SHP77 (cell line): ENCODE measurements at regions not wholly inside any gene's neighbourhood (a gene's known extent, or its start where the extent isn't known, plus 50 kb on each side); places are given as distances from the start of the nearest gene placed in this dataset.
A peak's percentile ranks its signal among the peaks of the same experiment; 100 is the strongest.
"Not testable (repeated sequence)": the region's sequence is repeated elsewhere in the genome, so short reads cannot be mapped to it uniquely, and the experiment has no call there.

Experiments used
- DNase-seq, 2 experiments: peaks; one replicate each; lab custom pipeline; 2025; lab: John Stamatoyannopoulos, UW

DNA sequence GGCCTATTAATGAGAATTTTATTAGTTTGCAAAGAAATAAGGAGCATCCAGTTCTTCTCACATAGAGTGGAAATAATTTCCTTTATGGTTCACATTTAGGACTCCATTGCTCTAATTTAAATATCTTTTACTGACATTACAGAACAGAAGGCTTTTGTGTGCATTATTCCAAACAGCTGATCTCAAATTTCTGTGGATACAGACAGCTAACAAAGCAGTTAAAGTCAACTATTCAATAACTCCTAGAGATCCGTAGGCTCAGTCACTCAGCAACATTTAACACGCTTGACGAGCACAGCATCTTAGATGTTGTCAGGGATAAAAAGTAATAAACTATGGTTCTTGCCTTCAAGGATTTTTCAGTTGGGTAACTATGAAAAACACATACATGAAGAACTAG is 305.8 kb upstream of the SYNCRIP start:
- DNase-seq: no peak

DNA sequence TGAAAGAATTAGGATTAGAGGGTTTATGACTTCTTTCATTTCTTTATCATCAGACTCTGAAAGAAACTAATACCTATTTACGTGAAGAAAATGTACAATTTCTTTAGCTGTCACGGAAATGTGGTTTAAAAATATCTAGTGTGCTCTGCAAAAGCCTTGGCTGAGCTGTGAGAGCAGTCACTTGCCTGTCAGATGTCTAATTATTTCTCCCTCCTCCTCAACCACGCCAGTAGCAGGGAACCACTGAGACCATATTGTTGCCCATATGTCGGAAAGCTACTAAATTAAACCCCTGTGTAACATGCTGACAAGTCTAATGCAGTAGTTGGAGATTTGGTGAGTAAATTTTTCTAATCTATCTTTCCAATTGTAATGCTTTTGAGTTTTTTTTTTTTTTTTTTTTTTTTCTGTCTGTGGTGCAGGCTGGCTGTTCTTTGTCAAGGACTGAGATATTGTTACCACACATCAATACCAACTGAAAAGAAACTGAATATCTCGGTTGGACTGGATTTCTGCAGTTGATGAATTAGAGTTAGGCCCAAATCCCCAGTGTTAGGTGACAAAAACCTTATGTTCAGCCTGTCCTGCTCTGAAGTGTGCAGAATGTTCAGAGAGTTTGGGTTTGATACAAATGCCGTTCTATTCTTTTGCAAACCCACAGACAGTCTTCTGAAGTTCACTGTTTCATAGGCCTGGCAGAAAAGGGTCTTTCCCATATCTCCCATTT is 302.9 kb upstream of the SYNCRIP start:
- no peak for DNase-seq

DNA sequence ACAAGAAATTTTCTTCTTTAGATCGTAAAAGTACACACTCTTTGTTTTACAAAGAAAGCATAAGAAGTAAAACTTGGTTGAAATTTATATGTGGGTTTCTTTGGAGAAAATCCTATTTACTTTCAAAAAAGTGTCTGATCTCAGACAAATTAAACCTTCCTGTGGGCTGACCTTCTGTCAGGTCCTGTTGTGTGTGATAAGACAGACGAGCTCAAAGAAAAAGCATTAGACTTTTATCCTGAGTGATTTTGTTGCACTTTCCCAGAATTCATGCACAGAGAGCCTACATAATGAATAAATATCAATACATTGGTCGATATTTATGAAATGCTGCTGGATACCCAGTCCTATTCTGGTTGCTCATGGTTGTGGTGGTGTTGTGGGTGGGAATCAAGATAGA is 302.1 kb upstream of the SYNCRIP start:
- no peak for DNase-seq

DNA sequence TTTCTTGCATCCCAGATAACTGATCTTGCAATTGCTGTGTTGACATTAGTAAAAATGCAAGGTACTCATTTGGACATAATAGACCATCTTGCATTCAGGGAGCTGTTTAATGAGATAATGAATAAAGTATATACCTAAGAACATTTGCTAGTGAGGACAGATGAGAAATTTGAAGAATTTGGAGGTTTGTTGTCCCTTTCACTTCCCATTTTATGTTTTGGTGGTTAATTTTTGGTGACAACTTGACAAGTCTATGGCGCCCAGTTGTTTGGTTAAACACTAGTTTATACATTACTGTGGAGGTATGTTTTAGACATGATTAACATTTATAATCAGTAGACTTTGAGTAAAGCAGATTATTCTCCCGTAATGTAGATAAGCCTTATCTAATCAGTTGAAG is 300.2 kb upstream of the SYNCRIP start:
- no peak for DNase-seq

DNA sequence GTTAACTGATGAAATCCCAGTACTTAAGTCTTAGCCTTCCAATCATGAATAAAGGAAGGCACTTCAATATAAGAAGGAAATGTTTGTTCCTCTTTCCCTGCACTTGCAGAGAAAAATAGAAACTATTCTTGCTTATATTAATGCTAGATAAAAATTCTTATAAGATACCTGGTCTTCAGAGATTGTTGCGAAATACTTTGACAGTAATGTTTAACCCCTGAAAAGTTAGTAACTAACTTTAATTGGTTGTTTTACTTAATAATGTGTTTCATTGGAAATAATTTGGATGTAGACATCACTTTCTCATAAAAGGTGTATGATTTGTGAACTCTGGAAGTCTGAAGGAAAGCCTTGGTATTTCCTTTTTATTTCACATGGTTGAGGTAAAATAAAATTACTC is 294.2 kb upstream of the SYNCRIP start:
- DNase-seq: no peak

DNA sequence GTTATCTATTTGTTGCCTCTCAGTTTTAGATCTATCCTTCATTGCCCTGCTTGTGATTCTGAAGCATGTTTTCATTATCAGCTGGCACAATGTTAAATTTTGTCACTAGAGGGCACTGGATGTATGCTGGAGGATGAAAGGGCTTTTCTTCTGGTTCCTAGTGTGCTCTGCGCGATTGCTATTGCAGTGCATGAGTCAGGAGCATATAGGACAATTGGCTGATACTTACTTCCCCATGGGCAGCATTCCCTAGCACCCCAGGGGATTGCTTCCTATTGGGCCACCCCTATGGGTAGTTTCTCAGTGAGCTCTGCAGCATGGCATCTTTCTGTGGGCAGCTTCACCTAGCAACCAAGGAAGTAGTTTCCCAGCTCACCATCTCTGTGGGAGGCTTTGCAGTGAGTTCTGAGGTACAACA is 280.3 kb upstream of the SYNCRIP start:
- DNase-seq: peak; percentile 44 to 47

DNA sequence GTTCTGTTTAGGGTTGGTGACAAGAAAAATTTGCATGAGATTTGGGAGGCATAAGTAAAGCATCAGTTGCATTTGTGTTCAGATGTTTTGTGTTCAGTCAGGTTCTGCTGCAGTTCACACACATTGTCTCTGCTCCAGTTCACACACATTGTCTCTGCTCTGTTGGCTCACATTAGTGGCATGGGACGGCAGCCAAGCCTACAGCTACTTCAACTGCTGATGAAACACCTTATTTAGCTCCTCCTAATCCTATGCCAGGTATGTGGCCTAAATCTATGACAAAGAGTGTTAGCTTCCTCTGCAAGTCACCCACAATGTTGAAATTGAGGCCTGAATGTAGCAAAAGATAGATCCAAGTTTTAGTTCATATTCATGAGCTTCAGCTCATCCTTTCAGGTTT is 278.1 kb upstream of the SYNCRIP start:
- DNase-seq: no peak

DNA sequence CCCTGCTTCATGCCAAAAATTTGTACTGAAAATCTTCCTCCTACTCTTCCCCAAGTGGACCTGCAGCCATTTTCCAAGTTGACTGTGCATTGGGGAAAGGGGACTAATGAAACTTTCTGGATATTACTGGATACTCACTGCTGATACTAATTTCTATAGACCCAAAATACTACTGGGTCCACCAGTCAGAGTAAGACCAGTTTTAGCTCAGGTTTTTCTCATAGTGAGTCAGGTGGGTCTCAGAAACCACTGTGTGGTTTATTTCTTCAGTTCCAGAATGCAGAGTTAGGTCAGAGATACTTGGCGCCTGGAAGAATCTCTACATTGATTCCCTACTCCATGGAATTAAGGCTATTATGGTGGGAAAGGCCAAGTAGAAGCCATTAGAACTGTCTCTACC is 274.8 kb upstream of the SYNCRIP start:
- DNase-seq: no peak

DNA sequence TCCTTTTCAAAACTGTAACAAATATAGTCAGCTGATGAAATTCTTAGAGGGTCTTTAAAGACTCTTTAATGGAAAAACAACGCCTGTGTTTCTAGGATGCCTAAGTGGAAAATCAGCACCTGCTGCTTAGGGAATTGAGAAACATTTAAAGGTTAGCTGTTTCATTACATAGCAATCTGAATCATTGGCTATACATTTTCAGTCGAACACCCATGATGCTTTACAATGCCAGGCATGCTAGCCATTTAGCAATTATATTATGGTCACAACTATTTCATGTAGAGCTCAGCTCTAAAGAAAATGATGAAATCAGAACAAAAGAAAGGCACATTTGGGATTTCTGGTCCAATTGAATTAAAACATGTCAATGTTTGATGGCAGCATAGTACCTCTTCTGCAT is 270.3 kb upstream of the SYNCRIP start:
- no peak for DNase-seq

DNA sequence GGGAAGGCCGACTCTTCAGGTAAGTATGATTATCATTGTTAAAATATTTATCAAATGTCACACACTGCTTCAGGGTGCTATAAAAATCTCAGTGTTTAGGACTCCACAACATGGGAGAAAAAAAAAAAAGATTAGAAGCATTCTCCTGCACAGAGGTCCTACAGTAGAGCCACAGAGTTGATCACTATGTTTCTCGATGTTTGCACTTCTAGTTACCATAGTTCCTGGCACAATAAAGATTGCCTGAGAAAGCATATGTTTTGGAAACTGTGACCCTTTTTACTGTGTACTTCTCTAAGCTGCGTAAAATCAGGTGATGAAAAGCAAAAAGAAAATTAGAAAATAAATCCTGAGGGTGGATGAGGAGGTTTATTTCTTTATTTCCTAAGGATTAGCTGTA is 269.9 kb upstream of the SYNCRIP start:
- DNase-seq: no peak

DNA sequence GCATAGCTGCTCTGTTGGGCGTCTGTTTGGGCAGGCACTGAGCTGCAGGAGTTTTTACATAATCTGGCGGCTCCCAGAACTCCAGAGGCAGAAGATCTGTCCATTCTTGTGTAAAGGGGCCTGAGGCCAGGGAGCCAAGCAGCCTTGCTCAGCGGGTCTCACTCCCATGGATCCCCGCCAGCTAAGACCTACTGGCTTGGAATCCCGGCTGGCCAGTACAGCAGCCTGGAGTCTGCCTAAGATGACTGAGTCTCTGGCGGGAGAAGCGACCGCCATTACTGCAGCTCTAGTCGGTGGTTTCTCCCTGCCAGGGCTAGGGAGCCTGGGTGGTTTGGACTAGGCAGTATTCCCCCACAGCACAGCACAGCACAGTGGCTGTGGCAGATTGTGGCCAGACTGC is 268.4 kb upstream of the SYNCRIP start:
- no peak for DNase-seq

DNA sequence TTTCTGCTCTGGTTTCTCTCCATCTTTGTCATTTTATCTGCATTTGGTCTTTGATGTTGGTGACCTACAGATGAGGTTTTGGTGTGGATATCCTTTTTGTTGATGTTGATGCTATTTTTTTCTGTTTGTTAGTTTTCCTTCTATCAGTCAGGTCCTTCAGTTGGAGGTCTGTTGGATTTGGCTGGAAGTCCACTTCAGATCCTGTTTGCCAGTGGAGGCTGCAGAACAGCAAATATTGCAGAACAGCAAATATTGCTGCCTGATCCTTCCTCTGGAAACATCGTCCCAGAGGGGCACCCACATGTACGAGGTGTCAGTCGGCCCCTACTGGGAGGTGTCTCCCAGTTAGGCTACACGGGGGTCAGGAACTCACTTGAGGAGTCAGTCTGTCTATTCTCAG is 265.4 kb upstream of the SYNCRIP start:
- not testable (repeated sequence) for DNase-seq

DNA sequence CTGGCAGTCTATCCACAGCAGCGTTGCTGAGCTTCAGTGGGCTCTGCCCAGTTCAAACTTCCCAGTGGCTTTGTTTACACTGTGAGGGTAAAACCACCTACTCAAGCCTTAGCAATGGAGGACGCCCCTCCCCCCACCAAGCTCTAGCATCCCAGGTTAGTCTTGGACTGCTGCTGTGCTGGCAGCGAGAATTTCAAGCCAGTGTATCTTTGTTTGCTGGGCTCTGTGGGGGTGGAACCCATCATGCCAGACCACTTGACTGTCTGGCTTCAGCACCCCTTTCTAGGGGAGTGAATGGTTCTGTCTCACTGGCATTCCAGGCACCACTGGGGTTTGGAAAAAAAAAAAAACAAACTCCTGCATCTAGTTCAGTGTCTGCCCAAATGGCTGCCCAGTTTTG is 249.7 kb upstream of the SYNCRIP start:
- no peak for DNase-seq

DNA sequence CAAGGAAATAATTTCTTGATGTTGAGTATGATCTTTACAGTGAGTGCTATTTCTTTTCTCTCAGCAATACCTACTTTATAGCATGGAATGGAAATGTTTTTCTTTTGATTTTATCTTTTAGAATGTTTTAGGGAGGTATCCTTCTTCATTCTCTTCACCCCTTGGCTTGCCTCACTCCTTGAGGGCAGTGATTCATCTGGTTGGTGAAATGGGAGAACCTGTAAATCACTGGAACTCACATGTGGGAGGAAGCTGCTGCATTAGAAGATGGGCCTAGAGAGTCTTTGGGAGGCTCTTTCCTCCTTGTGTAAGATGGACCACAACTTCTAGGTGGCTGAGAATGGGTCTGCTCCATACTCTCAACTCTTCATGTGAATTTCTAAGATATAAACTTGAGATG is 244.8 kb upstream of the SYNCRIP start:
- no peak for DNase-seq

DNA sequence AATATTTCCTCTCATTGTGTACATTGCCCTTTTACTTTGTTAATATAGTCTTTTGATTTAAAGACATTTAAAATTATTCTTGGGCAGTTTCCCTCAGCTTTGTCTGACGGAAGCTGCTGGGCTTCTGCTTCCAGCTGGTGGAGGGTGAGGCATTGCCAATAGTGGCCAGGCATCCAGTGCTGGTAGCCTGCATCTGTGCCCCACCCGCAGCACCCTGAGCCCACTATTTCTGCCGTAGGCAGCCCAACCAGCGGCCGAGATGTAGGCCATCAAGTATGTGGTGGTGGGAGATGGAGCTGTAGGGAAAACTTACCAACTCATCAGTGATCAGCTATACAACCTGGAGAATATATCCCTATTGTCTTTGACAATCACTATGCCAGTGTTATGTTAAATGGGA is 226.0 kb upstream of the SYNCRIP start:
- no peak for DNase-seq

DNA sequence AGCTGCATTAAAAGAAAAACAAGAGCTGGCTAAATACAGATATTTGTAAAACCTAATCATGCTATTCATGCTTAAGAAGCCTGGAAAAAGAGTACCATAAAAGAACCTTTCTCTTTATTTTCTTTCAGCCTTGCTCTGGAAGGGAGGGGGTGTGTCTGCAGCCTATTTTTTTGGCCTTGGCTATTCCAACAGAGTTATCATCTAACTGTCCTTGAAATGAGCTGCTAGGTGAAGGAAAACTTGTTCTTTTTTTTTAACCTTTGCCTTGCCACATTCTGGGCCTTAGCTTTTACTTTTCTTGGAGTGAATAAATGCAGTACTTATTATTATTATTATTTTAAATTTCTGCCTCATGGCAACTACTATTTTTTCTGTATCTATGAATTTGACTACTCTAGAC is 224.9 kb upstream of the SYNCRIP start:
- DNase-seq: no peak

DNA sequence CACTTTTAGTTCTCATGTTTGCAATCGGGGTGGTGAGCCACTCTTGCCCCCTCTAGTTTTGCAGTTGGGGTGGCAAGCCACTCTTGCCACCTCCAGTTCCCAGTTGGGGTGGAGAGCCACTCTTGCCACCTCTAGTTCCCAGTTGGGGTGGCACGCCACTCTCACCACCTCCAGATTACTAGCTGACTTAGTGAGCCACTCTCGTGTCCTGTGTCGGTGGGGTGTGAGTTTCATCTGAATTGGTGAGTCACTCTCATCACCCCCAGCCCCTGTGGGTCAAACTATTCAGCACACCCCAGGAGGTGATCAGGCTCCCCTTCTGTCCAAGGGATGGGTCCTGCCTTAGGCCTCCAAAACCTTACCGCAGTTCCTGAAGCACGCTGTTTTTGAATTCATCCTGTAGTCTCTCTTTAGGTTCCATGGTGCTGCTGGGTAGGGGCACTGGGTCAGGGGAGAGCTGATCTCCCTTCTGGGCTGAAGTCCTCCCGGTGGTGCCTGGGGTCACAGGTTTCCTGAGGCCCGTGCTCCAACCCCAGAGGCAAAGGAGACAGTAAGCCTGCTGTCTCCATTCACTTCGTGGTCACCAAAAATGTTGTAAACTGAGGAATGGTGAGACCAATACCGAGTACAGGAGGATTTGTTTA is 224.2 kb upstream of the SYNCRIP start:
- DNase-seq: no peak

DNA sequence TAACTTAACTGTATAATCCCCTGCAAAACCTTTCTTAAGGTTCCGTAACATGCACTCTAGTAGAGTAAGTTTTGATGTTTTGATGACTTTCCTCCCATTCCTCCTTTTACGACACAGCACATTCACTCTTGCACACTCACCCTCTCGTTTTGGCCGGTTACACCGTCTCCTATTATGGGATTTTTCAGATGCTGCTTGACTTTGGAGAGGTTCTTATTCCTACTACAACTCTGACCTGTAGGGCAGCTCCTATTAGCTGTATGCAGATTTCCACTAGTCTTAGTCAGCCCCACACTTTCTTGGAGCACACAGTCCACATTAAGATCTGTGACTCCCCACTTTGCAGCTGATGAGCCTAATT is 223.7 kb upstream of the SYNCRIP start:
- no peak for DNase-seq

DNA sequence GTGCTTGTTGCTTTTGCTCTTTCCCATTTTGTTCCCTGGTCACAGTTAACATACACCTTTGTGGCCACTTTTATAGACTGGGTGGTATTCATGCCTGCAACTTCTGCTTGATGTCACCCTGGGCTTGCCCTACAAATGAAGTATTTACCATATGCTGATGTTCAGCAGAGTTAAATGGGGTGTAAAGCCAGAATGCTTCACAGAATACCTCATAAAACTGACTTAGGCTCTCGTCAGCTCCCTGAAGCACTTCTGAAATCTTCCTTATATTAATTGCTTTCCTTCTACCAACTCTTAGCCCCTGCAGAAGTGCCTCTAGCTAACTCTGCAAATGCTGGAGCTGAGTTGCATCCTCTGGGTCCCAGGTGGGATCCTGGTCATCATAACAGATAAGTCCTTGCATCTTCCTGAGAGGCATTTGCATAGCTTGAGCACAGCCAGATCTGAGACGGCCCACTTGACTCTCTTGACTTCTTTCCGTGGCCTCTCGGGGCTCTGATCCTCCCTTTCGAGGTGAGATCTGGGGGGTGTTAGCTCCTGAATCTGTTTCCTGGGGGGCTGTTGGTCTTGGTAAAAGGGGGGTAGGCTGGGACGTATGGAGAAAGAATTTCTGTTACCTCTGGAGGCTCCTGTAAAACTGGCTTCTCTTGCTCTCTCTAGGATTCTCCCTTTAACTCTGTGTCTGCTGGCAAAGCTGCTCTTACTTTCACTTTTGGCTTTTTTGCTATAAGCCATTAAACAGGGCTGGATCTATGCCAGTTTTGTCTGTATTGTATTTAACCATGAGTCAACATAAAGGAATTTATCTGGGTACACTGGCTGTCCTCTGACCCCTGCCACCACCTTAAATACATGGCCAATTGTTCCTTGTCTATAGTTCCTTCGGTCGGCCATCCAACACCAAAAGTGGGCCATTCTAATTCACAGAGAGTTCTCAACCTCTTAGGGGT is 223.0 kb upstream of the SYNCRIP start:
- no peak for DNase-seq

DNA sequence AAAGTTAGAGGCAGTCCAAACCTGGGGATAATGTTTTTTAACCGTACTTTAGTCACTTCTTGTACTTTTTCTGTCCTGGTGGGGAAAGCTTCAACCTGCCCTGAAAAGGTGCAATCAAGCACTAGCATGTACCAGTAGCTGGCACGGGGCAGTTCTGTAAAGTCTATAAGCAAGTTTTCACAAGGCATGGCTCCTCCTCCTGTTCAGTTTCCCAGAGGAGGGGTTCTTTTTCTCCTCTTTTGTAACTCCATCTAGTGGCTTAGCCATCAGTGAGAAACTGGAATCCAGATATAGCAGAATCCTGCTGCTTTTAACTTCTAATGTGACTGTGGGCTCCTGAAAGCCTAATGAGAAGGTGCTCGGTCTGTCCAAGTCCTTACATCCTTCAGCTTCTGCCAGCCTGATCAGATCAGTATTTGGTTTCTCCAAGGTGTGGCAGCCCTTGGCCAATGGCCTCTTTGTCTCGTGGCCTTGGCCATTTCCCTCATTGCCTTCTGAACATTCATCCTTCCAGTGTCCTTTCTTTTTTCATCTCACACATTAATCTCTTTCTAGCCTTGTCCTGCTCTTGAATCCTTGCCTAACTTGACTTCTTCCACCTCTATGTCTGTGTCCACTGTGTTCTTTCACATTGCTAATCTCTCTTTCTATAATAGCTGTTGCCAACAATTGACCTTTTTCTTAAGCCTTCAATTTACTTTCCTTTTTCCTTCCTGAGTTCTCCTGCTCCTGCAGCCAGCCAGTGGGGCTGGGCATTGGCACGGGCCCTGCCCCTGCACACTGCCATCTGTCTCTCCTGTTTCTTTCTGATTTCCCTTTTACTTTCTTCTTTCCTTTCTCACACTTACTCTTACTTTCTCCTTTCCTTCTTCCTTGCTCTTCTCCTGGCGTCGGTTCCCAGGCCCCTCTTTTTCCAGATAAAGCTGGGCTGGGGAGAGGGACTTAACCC is 222.0 kb upstream of the SYNCRIP start:
- DNase-seq: no peak

DNA sequence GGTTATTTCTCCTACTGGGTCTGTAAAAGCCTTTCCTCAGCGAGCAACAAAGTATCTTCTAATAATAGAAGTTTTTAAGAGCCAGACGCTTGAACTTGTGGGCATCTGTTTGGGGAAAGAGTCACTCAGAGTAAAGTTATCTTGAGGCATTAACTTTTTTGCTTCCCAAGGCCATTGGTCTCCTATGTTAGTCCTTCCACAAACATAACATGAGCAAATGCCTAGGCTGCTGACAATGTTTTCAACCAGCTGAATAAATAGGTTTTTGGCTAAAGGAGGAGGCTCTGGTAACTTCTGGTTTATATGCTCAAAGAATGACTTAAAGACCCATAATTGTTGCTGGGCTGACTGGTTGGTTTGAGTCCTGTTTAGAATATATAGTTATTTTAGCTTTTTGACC is 213.5 kb upstream of the SYNCRIP start:
- DNase-seq: no peak
